Activated T-cell treated with anti-CD3 and anti-CD28 coated beads, Interleukin-2, amount 50 U/mL, for 48 hours (primary cell): ENCODE measurements at regions not wholly inside any gene's neighbourhood (a gene's known extent, or its start where the extent isn't known, plus 50 kb on each side); places are given as distances from the start of the nearest gene placed in this dataset.
"Not testable (repeated sequence)": the region's sequence is repeated elsewhere in the genome, so short reads cannot be mapped to it uniquely, and the experiment has no call there.

Source experiments
- DNase-seq, 2 experiments: peaks; one replicate each; pipeline ENCODE4 v3.0.0-alpha.2; 2020

DNA sequence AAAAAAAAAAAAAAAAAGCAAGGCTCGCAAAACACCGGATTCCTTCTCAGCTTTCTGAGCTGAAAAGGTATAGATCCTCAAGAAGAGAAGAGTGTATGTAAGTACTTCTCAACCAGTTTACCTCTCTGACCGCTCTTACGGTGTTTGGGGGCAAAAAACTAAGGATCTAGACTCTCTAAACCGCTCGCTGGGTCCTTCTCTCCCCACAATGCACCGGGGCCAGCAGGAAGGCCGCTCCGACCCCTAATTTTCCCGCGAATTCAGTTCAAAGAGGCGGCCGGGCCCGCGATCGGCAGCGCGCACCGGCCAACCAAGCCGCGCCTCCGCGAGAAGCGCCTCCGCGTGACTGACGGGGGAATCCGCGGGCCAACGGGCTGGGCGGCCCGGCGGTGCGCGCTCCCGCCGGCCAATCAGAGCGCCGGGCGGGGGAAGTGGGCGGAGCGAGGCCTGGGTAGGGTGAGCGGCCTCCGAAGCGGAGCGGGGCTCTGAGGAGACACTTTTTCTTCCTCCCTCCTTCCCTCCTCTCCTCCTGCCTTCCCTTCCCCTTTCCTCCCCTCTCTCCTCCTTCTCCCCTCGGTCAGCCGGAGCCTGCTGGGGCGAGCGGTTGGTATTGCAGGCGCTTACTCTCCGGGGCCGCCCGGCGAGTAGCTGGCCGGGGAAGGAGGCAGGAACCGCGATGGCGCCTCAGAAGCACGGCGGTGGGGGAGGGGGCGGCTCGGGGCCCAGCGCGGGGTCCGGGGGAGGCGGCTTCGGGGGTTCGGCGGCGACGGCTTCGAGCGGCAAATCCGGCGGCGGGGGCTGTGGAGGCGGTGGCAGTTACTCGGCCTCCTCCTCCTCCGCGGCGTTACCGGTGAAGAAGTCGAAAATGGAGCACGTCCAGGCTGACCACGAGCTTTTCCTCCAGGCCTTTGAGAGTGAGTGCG, 93.0 kb downstream of the CRLF3 start:
- peak; percentile 90 to 94 for DNase-seq

DNA sequence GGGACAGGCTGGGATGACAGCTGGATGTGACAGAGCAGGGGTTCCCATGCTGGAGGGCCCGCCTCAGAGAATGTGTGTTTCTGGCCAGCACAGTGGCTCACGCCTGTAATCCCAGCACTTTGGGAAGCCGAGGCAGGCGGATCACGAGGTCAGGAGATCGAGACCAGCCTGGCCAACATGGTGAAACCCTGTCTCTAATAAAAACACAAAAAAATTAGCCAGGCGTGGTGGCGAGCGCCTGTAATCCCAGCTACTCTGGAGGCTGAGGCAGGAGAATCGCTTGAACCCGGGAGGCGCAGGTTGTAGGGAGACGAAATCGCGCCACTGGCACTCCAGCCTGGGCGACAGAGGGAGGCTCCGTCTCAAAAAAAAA, 93.7 kb downstream of the CRLF3 start:
- DNase-seq: peak; percentile 39

DNA sequence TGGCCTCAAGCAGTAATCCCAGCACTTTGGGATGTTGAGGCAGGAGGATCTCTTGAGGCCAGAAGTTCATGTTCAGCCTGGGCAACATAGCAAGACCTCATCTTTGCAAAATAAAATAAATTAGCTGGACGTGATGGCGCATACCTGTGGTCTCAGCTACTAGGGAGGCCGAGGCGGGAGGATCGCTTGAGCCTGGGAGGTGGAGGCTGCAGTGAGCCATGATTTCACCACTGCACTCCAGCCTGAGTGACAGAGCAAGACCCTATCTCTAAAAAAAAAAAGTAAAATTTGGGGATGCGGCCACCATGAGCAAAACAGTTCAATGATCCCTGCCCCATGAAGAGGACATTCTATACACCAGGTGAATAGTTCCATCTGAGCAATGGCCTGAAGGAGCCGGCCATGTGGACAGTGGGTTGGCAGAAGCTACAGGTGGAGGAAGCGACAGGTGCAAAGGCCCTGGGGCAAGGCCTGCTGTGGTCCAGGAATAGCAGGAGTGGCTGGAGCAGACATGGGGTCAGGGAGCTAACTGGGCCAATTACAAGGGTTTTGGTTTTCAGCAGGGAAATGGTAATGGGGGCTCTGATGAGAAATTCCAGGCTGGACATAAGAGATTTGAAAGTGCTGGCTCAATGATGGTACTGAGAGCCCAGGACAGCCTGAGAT, 94.2 kb downstream of the CRLF3 start:
- peak in 1 of 2 experiments; percentile 7 for DNase-seq

DNA sequence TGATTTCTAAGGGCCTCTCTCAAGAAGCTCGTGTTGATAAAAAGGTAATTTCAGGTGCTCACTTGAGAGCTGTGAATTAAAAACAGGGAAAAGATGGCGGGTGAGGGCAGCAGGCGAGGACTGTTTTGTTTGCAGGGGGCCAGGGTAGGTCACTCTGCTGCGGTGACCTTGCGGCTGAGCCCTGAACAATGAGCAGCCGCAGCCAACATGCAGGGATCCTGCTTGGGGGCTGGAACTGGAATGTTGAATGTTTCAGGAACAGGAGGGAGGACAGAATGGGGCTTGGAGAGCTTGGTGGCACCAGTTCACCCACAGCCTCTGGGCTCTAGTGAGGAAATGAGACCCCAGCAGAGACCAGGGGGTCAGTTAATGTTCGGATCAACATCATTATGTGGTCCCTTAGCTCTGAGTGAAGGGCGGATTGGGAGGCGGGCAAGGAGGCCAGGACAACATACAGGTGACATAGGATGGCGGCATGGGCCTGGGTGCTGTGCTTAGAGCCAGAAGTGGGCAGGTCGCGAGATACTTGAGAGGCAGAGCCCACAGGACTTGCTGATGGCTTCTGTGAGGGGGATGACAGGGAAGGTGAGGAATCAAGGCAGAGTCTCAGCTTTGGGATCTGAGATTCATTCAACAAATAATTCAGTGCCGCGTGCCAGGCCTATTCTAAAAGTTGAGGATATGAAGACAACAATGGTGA, 94.9 kb downstream of the CRLF3 start:
- peak; percentile 15 to 16 for DNase-seq

DNA sequence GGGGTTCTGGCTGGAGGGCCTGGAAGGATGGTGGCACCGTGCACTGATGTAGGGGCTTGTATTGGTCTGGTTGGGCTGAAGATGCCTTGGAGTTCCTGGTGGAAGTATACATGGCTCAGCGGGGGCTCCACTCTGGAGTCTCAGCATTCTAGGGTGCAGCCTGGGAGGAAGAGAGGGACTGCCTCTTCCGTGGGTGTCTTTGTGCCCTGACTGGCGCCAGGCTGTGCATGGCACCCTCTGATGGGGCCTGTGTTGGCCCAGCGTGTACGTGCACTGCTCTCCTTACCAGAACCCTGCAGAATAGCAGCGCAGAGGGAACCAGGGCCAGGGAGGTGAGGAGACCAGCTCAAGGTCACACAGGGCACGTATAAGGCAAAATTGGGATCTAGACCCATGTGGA, 97.0 kb downstream of the CRLF3 start:
- DNase-seq: peak; percentile 10 to 13

DNA sequence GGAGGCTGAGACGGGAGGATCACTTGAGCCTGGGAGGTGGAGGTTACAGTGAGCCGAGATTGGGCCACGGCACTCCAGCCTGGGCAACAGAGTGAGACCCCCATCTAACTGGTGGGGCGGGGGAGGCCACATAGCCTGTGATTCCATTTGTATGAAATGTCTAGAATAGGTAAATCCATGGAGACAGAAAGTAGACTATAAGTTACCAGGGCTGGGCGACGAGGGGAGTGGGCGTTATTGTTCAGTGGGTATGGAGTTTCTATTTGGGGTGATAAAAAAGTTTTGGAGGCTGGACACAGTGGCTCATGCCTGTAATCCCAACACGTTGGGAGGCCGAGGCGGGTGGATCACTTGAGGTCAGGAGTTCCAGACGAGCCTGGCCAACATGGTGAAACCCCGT, 97.8 kb downstream of the CRLF3 start:
- DNase-seq: peak; percentile 9 to 10

DNA sequence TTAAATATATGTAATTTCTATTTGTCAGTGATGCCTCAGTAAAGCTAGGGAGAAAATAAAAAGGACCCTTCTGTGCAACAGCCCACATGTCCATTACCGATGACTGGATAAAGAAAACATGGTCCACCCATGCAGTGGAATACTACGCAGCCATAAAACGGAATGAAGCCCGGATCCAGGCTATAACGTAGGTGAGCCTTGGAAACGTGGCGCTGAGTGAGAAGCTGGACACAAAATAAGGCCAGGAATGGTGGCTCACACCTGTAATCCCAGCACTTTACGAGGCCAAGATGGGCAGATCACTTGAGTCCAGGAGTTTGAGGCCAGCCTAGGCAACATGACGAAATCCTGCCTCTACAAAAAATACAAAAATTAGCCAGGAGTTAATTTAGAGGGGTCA, 98.2 kb downstream of the CRLF3 start:
- DNase-seq: not testable (repeated sequence)

DNA sequence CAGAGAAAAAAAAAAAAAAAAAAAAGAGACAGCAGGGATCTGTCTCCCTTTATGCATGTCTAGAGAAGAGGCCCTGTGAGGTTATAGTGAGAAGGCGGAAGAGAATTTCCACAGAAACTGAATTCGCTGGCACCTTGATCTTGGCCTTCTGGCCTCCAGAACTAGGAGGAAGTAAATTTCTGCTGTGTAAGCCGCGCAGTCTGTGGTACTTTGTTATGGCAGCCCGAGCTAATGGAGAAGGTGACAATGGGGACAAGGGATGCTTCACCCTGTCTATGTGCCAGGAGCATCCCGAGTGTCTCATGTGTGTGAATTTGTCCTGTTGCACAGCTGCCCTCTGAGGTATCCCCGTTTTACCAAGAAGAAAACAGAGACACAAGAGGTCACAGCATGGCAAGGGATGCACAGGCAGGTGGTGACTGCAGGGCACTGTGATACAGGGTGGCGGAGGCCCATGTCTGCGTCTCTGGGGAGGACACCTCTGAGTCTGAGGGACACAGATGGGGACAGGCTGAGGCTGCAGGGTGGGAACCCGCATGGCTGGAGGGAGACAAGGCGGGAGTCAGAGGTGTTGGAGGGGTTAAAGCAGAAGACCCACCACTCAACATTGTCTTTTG, 100.3 kb downstream of the CRLF3 start:
- peak; percentile 11 to 15 for DNase-seq

DNA sequence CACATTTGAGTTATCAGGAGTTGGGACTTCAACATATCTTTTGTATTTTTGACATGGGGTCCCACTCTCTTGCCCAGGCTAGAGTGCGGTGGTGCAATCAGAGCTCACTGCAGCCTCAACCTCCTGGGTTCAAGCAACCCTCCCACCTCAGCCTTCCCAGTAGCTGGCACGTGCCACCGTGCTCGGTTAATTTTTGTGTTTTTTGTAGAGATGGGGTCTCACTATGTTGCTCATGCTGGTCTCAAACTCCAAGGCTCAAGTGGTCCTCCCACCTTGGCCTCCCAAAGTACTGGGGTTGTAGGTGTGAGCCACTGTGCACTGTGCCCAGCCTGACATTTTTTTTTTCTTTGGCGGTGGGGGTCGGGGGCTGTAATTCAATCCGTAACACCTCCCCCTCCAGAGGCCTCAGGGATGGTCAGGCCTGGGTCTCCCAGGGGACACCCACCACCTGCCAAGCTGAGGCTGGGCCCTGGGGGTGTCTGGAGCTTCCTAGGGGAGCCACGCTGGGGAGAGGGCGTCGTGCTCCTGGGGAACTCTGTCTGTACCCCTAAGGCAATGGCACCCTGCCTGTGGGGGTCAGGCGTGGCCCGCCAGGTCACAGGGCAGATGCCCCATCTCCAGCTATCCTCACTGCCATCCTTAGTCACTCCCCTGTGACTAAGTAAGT, 102.2 kb downstream of the CRLF3 start:
- peak in 1 of 2 experiments; percentile 8 for DNase-seq

DNA sequence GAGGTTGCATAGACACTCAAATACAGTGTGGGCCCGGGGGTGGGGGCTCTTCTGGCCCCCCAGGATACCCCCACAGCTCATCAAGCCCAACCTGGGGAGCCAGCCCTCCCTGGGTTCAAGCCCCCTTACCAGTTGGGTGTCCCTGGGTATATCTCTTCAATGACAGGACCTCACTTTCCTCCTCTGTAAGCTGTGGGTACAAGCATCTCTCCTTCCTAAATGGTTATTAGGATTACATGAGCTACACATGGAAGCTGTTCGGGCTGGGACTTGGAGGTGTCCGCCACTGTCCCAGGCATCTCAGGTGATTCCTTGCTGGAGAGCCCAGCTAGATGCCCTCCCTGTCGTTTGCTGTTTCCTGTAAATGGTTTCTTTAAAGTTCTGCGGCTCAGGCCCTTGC, 103.5 kb downstream of the CRLF3 start:
- peak; percentile 1 to 7 for DNase-seq

DNA sequence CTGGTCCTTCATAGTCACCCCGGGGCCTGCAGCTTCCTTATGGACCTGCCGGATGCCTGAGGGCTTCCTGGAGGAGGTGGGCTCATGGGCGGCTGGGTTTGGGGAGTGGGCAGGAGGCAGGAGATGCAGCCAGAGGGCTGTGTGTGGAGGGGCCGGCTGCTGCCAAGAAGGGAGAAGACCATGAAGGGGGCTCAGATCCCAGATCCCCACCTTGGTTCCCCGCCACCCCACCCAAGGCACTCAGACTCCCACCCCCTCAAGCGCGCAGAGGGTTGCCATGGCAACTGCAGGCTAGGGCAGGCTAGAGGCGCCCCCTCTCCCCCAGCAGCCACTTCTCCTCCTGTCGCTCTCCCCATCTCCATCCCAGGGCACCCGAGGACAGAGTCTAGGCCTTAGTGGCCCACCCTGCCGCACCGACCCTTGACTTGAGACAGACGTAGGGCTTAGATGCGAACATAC, 104.5 kb downstream of the CRLF3 start:
- DNase-seq: peak in 1 of 2 experiments; percentile 15

DNA sequence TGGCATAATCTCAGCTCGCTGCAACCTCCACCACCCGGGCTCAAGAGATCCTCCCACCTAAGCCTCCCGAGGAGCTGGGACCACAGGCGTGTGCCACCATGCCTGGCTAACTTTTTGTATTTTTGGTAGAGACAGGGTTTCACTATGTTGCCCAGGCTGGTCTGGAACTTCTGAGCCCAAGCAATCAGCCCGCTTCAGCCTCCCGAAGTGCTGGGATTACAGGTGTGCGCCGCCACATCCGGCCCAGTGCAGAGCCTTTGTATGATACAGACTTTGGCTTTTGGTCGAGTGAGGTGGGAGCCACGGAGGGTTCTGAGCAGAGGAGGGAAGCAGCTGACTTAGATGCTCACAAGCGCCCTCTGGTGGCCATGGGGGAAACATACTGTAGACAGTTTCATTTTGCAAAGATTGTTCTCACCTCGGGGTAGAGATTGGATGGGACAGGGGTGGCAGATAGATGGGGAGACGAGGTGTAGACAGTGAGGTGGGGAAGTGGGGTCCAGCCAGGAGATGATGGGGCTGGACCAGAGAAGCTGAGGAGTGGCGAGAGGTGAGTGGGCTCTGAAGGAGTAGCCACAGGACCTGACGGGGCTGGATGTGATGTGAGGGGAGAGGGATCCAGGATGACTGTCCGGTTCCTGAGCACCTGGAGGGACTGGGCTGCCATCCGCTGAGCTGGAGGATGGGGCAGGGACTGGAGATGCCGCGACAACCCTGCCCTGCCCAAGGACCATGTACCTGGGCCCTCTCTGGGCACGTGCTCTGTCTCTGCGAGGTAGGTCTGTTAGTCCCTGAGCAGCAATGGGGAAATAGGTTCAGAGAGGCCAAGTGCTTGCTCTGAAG, 105.1 kb downstream of the CRLF3 start:
- peak; percentile 86 to 88 for DNase-seq

DNA sequence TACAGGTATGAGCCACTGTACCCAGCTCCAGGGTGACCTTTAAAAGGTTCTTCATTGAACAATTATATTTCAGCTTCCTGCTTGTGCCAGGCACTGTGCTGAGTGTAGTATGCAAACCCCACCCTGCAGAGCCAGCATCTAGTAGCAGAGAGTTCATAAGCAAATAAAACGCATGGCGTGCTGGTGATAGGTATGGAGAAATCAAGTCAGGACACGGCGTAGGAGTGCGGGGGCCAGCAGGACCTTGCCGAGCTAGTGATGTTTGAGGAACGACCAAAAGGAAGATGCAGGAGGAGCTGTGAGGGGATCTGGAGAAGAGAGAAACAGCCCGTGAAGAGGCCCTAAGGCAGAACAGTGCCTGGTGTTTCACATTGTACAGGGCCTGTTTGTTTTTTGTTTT, 105.8 kb downstream of the CRLF3 start:
- DNase-seq: peak in 1 of 2 experiments; percentile 16

DNA sequence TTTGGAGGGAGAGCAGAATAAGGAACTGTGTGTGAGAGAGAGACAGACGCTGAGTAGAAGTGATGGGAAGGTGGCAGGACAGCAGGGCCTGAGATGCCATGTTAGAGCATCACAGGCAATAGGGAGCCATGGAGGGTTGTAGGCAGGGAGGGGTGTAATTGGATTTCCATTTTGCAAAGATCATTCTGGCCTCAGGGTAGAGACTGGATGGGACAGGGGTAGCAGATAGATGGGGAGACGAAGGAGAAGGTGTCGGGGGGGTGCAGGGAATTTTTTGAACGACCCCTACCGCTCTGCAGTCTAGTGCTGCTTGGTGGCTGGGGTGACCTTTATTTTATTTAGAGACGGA, 106.4 kb downstream of the CRLF3 start:
- not testable (repeated sequence) for DNase-seq

DNA sequence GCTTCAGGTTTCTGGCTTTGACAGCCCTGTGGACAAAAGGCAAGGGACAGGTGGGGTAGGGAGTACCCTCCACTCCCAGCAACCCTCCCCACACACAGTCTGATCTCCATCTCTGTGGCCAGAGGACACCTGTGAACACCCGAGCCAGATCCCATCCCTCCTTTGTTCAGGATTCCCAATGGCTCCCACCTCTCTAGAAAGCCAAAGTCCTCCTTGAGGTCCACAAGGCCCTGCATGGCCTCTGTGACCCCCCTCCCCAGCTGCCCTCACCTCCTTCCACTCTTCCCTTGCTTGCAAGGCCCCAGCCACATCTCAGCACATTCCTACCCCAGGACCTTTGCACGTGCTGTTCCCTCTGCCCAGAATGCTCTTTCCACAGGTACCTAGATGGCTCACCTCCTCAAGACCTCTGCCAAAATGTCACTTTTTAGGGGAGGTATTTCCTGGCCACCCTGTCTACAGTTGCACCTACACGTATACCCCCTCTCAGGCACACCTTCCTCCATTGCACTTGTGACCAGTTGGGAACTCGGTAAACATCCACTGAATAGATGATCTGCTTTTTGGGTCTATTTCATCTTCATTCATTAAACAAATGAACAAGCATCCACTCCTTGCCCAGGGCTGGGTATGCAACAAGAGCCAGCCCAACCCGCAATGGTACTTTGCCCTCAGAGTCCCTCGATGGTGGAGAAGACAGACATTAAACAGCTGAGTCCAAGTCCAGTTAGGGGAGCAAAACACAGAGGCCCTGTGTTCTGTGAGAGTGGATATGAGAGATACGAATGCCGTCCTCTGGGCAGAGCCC, 107.0 kb downstream of the CRLF3 start:
- no peak for DNase-seq

DNA sequence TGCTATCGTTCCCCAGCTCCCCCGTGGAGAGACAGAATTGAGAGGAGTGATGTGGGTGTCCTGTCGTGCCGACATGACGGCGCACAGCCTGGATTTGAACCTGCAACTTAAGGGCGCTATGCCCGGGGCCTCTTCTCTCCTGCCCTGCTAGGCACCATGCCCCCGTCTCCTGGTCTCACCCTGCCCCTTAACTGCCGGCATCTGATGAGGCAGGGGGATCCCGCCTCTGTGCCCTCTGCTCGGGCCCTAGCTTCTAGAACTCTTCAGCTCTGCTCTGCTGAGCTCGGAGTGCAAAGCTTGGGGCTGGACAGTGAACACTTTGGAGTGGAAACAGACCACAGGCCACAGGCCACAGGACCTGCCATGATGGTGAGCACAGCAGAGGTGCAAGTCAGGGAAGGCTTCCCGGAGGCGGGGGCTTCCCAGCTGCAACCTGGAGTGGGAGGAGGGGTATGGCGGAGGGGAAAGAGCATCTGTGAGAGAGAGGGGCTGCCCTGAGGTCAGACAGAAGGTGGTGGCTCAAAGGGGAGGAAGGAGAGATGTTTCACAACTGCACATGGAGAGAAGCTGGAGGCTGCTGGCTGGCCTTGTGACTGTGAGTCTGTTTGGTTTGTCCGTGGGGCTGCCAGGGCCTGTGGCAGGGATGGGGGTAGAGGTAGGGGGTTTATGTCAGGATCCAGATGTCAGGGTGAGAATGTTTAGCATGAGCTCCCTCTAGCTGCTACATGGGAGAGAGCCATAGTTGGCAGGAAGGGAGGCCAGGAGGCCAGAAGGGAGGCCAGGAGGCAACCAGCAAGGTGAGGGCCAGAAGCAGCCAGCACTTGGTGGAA, 107.8 kb downstream of the CRLF3 start:
- no peak for DNase-seq

DNA sequence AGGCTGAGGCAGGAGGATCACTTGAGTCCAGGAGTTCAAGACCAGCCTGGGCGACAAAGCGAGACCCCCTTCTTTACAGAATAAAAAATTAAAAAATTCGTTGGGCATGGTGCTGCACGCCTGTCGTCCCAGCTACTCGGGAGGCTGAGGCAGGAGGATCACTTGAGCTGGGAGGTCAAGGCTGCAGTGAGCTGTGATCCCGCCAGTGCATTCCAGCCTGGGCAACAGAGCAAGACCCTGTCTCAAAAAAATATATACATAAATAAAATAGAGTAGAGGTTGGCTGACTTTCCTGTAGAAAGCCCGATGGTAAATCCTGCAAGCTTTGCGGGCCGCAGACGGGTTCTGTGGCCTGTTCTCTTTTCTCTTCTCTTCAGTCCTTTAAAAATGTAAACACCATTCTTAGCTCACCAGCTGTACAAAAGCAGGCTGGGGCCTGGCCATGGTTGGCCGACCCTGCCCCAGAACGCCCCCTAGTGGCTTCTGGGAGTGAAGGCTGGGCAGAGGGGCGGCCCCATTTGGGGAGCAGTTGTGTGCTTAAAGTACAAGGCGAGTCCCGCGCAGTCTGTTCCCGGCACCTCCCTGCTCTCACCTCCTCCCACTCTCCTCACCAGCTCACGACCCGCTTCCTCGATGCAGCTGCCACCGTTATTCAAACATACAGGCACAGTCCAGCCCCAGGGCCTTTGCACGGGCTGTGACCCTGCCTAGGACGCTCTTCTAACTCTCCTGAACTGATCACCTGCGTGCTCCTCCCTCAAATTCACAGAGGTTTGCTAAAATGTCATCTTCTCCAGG, 109.5 kb downstream of the CRLF3 start:
- DNase-seq: peak; percentile 76 to 78

DNA sequence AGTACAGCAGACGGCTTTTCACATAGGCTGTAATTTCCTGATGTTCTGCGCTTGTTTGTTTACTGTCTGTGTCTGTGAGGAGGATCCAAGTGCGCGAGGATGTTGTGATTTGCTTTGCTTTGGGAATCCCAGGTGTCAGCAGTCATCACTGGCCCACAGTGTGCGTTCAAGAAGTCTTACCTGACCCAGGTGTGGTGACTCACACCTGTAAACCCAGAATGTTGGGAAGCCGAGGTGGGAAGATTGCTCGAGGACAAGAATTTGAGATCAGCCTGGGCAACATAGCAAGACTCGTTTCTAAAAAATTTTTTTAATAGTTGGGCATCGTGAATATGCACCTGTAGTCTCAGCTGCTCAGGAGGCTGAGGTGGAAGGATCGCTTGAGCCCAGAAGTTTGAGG, 110.7 kb downstream of the CRLF3 start:
- DNase-seq: not testable (repeated sequence)

DNA sequence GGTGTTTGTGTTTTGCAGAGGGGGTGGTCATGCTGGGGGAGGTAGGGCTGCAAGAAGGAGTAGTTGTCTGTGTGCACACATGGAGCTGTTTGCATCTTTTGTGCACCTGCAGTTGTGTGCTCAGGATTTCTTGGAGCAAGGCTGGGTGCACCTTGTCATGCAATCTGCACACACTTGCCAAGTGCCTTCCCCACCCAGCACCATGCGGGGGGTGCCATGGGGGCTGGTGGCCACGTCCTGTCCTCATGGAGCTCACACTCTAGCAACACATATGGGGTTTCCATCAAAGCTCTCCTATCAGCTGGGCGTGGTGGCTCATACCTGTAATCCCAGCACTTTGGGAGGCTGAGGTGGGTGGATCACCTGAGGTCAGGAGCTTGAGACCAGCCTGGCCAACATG, 111.6 kb downstream of the CRLF3 start:
- not testable (repeated sequence) for DNase-seq
